GM13977 (cell line): ENCODE measurements at regions not wholly inside any gene's neighbourhood (a gene's known extent, or its start where the extent isn't known, plus 50 kb on each side); places are given as distances from the start of the nearest gene placed in this dataset.
"Not testable (repeated sequence)": the region's sequence is repeated elsewhere in the genome, so short reads cannot be mapped to it uniquely, and the experiment has no call there.

Source experiments
- DNase-seq: peaks from one replicate; pipeline ENCODE4 v3.0.0; 2012; ENCODE audit warnings: low spot score
- CTCF ChIP-seq: IDR thresholded peaks from 2 replicates; pipeline ENCODE4 v1.5.1; 2012; ENCODE audit warnings: mild to moderate bottlenecking, control low read depth; ENCODE audit not compliant: insufficient read depth; ENCODE audit errors: extremely low read depth, missing control alignments
- in situ Hi-C: fragments of 300-500 bp; cut with MboI; formaldehyde crosslinking; loops from one replicate; pipeline ENCODE4 v1.12.0; 2022; ENCODE audit warnings: low sequenced_read_pairs, low pct_unique_long_range_greater_than_20kb, mixed read lengths, inconsistent platforms; ENCODE audit not compliant: unreplicated experiment

DNA sequence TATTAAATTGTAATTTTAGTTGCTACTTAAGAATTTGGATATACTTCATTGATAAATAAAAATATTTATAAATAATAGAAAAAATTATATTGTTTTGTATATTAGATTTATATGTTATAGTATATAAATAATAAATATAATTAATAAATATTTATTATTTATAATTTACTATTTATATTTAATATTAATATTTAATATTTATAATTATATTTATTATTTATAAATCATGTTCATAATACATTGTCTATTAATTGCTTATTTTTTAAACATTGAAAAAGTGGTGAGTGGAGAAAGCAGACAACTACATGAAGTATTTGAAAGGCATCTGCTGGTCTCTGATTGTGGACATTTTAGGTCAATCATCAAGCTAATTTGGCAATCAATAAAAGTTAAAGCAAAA is 464.5 kb downstream of the MMUT start:
- no peak for DNase-seq
- TF ChIP-seq CTCF, result no peak
- in situ Hi-C loops, result no loop called here

- TF ChIP-seq CTCF, result no peak
- DNase-seq, result no peak
- in situ Hi-C loops, result no loop called here
Measured at GRCh38 chr6:48996461-48997119, 466.5 kb downstream of the MMUT start.

GRCh38 chr6:48994811-48995210 is 468.2 kb downstream of the MMUT start:
- in situ Hi-C loops, result no loop called here
- no peak for DNase-seq
- no peak for TF ChIP-seq CTCF

- TF ChIP-seq CTCF, result no peak
- no peak for DNase-seq
- in situ Hi-C loops, result no loop called here
Measured at GRCh38 chr6:48990739-48991138, 472.3 kb downstream of the MMUT start.

DNA sequence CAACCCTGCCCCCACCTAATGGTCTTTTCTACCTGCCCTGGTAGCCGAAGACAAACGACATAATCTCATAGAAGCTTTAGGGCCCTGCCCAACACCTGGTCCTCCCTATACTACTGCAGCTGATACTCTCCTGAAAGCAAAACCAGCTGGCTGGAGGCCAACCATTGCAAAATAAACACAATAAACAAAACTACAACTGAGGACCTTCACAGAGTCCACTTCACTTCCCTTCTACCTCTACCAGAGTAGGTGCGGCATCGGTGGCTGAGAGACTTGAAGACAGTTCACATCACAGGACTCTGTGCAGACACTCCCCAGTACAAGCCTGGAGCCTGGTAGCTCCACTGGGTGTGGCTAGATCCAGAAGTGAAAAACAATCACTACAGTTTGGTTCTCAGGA is 476.2 kb downstream of the MMUT start:
- TF ChIP-seq CTCF, result no peak
- in situ Hi-C loops, result no loop called here
- DNase-seq, result no peak

DNA sequence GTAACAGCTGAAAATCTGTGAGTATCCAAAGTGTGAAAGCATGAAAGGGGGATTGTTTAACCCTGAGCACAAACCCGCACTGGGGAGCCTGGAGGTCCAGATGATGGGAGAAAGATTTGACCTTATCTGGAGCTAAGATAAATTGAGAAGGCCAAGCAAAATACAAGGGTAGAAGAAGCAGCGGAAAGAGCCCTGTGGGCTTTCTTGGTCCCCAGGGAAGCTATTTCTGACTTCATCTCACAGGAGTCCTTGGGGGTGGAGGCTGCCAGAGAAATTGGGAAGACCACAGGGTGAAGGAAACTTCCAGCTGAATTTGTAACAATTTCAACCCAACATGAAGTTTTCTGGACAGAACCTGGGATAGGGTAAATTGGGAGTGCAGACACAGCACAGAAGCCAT is 476.9 kb downstream of the MMUT start:
- in situ Hi-C loops, result no loop called here
- no peak for DNase-seq
- no peak for TF ChIP-seq CTCF

DNA sequence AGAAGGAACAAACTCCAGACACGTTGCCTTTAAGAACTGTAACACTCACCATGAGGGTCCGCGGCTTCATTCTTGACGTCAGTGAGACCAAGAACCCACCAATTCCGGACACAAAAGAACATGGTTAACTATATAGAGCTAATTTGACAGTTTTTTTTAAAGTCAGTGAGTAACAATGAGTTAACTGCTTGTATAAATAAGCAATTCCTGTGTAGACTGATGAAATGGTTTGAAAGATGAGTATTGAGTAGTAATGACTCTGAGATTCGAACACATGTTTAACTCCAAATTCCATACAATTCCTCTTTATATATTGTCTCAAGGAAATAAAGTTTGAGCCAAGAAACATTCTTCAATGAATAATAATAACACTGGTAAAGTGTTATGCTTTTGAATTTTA is 478.0 kb downstream of the MMUT start:
- in situ Hi-C loops, result no loop called here
- no peak for DNase-seq

GRCh38 chr6:48983968-48984367 is 479.1 kb downstream of the MMUT start:
- in situ Hi-C loops, DNase-seq: not testable (repeated sequence)

More for the DNA sequence above, 478.0 kb downstream of the MMUT start:
- TF ChIP-seq CTCF, result no peak
